ENCODE measurements at regions not wholly inside any gene's neighbourhood (a gene's known extent, or its start where the extent isn't known, plus 50 kb on each side); places are given as distances from the start of the nearest gene placed in this dataset.

- DNase-seq (ENCODE audit: low read depth): no peak
Measured at GRCh38 chr13:39858794-39859193, 203.3 kb downstream of the COG6 start.

- no peak for DNase-seq (ENCODE audit: low read depth)
Measured at GRCh38 chr13:39859898-39860297, 204.4 kb downstream of the COG6 start.

- DNase-seq (ENCODE audit: low read depth): no peak
Measured at GRCh38 chr13:39862900-39863299, 207.4 kb downstream of the COG6 start.

GRCh38 chr13:39864221-39864620, 208.8 kb downstream of the COG6 start:
- no peak for DNase-seq (ENCODE audit: low read depth)

GRCh38 chr13:39866722-39867121, 211.3 kb downstream of the COG6 start:
- DNase-seq (ENCODE audit: low read depth): no peak

GRCh38 chr13:39867807-39868206, 212.3 kb downstream of the COG6 start:
- no peak for DNase-seq (ENCODE audit: low read depth)

GRCh38 chr13:39870197-39870747, 214.8 kb downstream of the COG6 start:
- DNase-seq (ENCODE audit: low read depth): no peak

- no peak for DNase-seq (ENCODE audit: low read depth)
Measured at GRCh38 chr13:39874331-39875053, 219.0 kb downstream of the COG6 start.

- DNase-seq (ENCODE audit: low read depth): no peak
Measured at GRCh38 chr13:39875111-39875987, 219.9 kb downstream of the COG6 start.

GRCh38 chr13:39876258-39876657, 220.8 kb downstream of the COG6 start:
- no peak for DNase-seq (ENCODE audit: low read depth)

- no peak for DNase-seq (ENCODE audit: low read depth)
Measured at GRCh38 chr13:39877134-39877533, 221.7 kb downstream of the COG6 start.

- no peak for DNase-seq (ENCODE audit: low read depth)
Measured at GRCh38 chr13:39879286-39880035, 224.0 kb downstream of the COG6 start.

GRCh38 chr13:39881383-39881782, 225.9 kb downstream of the COG6 start:
- DNase-seq (ENCODE audit: low read depth): no peak

GRCh38 chr13:39881887-39882286, 226.4 kb downstream of the COG6 start:
- DNase-seq (ENCODE audit: low read depth): no peak

- no peak for DNase-seq (ENCODE audit: low read depth)
Measured at GRCh38 chr13:39884166-39884565, 228.7 kb downstream of the COG6 start.

GRCh38 chr13:39886336-39886735, 230.9 kb downstream of the COG6 start:
- no peak for DNase-seq (ENCODE audit: low read depth)

GRCh38 chr13:39887387-39887786, 231.9 kb downstream of the COG6 start:
- no peak for DNase-seq (ENCODE audit: low read depth)

- DNase-seq (ENCODE audit: low read depth): no peak
Measured at GRCh38 chr13:39888865-39889810, 233.7 kb downstream of the COG6 start.

- no peak for DNase-seq (ENCODE audit: low read depth)
Measured at GRCh38 chr13:39890537-39890936, 235.1 kb downstream of the COG6 start.

GRCh38 chr13:39892721-39893685, 237.5 kb downstream of the COG6 start:
- DNase-seq (ENCODE audit: low read depth): peak; percentile 8
